ENCODE measurements at regions not wholly inside any gene's neighbourhood (a gene's known extent, or its start where the extent isn't known, plus 50 kb on each side); places are given as distances from the start of the nearest gene placed in this dataset.

GRCh38 chr18:69308619-69309018 is 92.1 kb upstream of the DOK6 start:
- TF ChIP-seq CTCF (conservative IDR thresholded peaks at IDR 0.05; ENCODE audit: low read length), result no peak
- no peak for TF ChIP-seq EZH2phosphoT487 (IDR thresholded peaks at IDR 0.05; ENCODE audit: borderline replicate concordance, low read depth, low read length)
